Brain microvascular endothelial cell (primary cell): ENCODE measurements at regions not wholly inside any gene's neighbourhood (a gene's known extent, or its start where the extent isn't known, plus 50 kb on each side); places are given as distances from the start of the nearest gene placed in this dataset.

Experiments
- DNase-seq: peaks from one replicate; pipeline ENCODE4 v3.0.0-alpha.2; 2020
- H3K27ac ChIP-seq: fragments of 250-450 bp; sonication (Bioruptor Pico); 2 replicates; pipeline ENCODE4 v1.5.1; 2020; ENCODE audit warnings: mild to moderate bottlenecking, moderate library complexity
- H3K27me3 ChIP-seq: fragments of 250-450 bp; sonication (Bioruptor Pico); replicated peaks from 2 replicates; pipeline ENCODE4 v1.5.1; 2020; ENCODE audit warnings: mild to moderate bottlenecking
- H3K36me3 ChIP-seq: fragments of 250-450 bp; sonication (Bioruptor Pico); replicated peaks from 2 replicates; pipeline ENCODE4 v1.5.1; 2020; ENCODE audit warnings: mild to moderate bottlenecking
- H3K4me3 ChIP-seq: 2 replicates; pipeline ENCODE4 v1.5.1; 2011; ENCODE audit warnings: low read depth, mild to moderate bottlenecking, control low read depth, low read length, moderate library complexity
- in situ Hi-C: cut with HindIII; loops from 2 replicates; pipeline ENCODE4 v1.10.0; 2017; ENCODE audit warnings: low sequenced_read_pairs, low pct_ligation_motif_present
- TF ChIP-seq, protein P1 (sequence below): IDR thresholded peaks from 2 replicates; pipeline ENCODE4 v1.5.1; 2011; ENCODE audit warnings: low read depth, mild to moderate bottlenecking, moderate library complexity, low read length, control low read depth, inconsistent platforms; ENCODE audit errors: missing control alignments

DNA sequence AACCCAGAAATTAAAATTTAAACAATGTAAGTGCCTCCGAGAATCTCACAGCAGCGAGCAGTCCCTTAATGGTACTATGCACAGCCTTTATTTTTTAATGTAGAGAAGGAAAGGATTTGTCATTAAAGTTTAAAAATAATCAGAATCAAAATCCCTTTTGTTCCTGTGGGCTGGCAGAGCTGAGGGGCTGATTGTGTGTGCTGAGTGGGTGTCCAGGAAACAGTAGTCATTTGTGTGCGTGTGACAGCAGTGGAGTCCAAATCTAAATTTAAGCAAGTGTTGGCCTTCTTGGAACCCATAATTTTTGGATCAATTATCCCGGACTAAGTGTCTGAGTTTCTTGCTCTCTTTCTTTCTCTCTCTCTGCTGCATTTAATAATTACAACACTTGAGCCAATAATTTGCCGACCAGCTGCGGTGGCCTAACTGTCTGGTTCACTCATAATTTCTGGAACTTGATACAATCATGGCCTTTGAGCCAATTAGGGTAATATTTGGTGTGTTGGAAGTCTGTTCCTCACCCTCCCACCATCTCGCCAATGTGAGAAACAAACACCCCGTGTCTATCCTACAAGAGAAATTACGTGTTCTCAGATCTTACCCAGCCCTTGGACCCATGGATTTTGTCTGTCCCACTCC, 528.0 kb downstream of the SOX6 start:
- Histone ChIP-seq H3K36me3 (no peaks in the 10 kb centered on the region), H3K27ac (no peak overlapping the region), H3K4me3 (no peak overlapping the region), H3K27me3 (no peaks in the 10 kb centered on the region)
- in situ Hi-C loops: no loop called here
- no peak for DNase-seq
- TF ChIP-seq, protein P1, sequence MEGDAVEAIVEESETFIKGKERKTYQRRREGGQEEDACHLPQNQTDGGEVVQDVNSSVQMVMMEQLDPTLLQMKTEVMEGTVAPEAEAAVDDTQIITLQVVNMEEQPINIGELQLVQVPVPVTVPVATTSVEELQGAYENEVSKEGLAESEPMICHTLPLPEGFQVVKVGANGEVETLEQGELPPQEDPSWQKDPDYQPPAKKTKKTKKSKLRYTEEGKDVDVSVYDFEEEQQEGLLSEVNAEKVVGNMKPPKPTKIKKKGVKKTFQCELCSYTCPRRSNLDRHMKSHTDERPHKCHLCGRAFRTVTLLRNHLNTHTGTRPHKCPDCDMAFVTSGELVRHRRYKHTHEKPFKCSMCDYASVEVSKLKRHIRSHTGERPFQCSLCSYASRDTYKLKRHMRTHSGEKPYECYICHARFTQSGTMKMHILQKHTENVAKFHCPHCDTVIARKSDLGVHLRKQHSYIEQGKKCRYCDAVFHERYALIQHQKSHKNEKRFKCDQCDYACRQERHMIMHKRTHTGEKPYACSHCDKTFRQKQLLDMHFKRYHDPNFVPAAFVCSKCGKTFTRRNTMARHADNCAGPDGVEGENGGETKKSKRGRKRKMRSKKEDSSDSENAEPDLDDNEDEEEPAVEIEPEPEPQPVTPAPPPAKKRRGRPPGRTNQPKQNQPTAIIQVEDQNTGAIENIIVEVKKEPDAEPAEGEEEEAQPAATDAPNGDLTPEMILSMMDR: no peak

DNA sequence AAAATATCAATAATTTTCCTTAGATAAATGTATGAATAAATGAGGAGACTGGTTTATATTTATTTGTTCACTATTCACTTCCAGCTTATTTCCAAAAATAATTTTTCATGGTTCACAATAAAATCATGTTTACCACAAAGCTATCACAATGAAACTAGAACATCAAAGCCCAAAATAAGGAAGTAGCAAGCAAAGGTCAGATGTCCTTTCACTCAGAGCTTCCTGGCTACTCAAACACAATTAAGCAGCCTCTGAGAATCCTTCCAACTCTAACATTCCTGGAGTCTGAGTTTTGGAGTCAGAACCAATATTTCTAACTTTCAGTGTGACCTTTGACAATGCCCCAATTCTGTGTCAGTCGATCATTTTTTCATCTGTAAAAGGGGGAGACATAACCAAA, 527.0 kb downstream of the SOX6 start:
- Histone ChIP-seq H3K4me3 (no peak overlapping the region), H3K36me3 (no peaks in the 10 kb centered on the region), H3K27me3 (no peaks in the 10 kb centered on the region), H3K27ac (no peak overlapping the region)
- no peak for DNase-seq
- TF ChIP-seq, protein P1: no peak
- in situ Hi-C loops: no loop called here

DNA sequence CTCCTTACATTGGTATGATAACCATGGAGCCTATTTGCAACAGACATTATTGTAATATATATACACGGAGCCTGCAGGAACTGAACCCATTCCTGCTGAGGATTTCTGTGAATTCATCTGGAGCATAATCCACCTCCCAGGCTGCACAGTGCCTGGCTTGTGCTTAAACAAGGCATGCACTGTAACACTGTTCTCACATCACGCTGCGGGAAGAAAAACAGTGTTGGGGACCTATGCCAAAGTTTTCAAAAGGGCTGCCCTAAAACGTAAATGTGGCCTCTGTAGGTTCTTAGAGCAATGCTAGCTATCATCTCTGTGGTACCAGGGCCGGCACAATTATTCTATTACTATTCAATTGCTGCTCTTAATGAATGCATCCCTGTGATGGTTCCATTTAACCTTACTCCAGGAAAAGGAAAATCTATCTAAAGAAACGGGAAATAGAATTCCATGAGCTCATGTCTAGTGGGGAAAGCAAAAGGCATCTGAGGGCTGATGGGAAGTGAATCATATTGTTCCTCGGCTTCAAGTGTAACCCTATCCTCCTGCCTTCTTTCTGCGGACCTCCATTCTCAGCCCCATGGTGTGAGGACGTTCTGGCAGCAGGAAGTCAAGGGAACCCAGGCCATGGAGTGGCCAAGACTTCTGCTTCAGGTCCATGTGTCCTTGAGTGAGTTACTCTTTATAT, 525.5 kb downstream of the SOX6 start:
- DNase-seq: peak; percentile 42
- no peaks in the 10 kb centered on the region for H3K36me3 ChIP-seq
- H3K27ac ChIP-seq: no peak overlapping the region
- H3K4me3 ChIP-seq: no peak overlapping the region
- TF ChIP-seq, protein P1: no peak
- no peaks in the 10 kb centered on the region for H3K27me3 ChIP-seq
- in situ Hi-C loops: no loop called here

DNA sequence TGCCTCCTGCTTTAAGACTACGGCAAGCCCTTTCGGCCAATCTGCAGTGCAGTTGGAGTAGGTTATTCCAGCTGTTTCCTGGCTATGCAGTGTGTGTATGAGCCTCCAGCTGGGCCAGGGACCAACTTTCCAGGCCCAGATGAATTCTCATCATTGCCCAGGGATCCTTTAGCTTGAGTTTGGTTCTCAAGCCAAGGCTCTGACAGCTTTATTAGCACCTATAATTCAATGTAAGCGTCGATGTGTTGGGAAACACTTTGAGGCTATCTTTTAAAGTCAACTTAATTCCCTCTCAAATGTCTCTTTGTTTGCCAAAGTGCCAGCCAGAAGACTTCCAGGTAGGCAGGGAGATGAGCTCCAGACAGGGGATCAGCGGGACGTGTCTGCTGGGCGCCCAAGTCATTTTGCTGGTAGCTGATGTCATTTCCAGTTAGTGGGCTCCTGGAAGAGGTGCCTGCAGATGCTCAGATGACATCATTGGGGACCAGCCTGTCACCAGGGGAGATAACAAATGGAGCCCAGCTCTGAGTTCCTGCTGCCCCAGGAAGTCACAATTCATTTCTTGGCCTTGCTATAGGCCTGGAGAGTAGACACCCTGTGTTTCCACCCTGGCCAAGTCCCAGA, 520.4 kb downstream of the SOX6 start:
- Histone ChIP-seq H3K27me3 (no peaks in the 10 kb centered on the region), H3K27ac (no peak overlapping the region), H3K36me3 (no peaks in the 10 kb centered on the region), H3K4me3 (no peak overlapping the region)
- in situ Hi-C loops: no loop called here
- DNase-seq: no peak
- TF ChIP-seq, protein P1: no peak

DNA sequence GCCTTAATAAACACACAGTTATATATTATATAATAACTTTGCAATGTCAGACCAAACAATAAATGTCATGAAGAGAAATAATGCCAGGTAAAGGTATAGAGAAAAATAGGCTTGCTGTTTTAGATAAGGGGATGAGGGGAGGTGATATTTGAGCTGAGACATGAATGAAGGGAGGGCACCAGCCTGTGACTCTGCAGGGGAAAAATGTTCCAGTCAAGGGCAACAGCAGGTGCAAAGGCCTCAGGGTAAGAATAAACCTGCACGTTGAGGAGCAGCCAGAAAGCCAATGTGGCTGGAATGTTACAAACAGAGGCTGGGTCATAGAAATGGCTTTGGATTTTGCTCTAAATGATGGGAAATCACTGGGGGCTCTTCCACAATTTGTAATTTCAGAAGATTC, 519.6 kb downstream of the SOX6 start:
- H3K27me3 ChIP-seq: no peaks in the 10 kb centered on the region
- in situ Hi-C loops: no loop called here
- no peak overlapping the region for H3K27ac ChIP-seq
- DNase-seq: no peak
- no peaks in the 10 kb centered on the region for H3K36me3 ChIP-seq
- TF ChIP-seq, protein P1: no peak
- no peak overlapping the region for H3K4me3 ChIP-seq
